ENCODE measurements at regions not wholly inside any gene's neighbourhood (a gene's known extent, or its start where the extent isn't known, plus 50 kb on each side); places are given as distances from the start of the nearest gene placed in this dataset.
A peak's percentile ranks its signal among the peaks of the same experiment; 100 is the strongest.

DNA sequence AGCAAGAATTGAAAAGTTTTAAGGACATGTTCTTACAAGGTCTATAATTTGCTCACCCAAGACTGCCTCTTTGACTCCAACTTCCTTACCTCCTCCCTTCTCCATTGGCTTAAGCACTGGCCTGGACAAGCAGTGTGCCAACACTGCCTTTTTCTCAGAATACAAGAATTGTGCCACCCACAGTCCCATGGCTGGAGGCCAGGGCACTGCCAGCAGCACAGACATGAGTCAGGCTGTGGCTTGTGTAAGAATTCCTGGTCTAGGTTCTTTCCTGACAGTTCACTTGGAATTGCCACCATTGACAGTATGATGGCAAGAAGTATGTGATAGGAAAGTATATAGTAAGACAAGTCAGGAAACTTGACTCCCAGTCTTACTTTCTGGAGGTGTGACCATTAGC is 202.7 kb upstream of the MARCKS start:
- no peak overlapping the region for H3K27ac ChIP-seq (ENCODE audit: low read depth, low read length)
- H3K4me1 ChIP-seq (ENCODE audit: control insufficient read depth, insufficient read depth, low read length): peaks cover 3% of the 10 kb centered on the region
- H3K4me3 ChIP-seq (ENCODE audit: low read length): no peak overlapping the region
- no peaks in the 10 kb centered on the region for H3K27me3 ChIP-seq (ENCODE audit: control insufficient read depth, insufficient read depth, low read length)
- H3K36me3 ChIP-seq (ENCODE audit: control insufficient read depth, insufficient read depth, low read length): no peaks in the 10 kb centered on the region
- H3K9ac ChIP-seq (ENCODE audit: low read length): no peak overlapping the region

DNA sequence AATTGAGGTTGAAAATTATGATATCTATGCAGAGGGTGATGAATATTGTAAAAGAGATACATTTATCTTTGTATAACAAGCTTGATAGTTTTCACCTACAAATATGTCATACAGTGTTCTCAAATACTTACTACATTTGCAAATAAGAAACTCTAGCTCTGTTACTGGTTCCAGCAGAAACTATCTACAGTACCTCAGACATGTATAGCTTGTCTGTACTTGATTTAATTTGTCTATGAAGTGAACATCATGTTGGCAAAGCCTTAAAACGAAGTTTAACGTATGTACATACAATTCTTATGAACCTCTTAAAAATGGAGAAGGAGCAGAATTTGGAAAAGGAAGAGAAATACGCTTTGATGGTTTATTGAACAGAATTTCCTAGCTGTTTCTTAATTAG is 201.4 kb upstream of the MARCKS start:
- no peaks in the 10 kb centered on the region for H3K27me3 ChIP-seq (ENCODE audit: control insufficient read depth, insufficient read depth, low read length)
- H3K4me1 ChIP-seq (ENCODE audit: control insufficient read depth, insufficient read depth, low read length): peaks cover 3% of the 10 kb centered on the region
- H3K36me3 ChIP-seq (ENCODE audit: control insufficient read depth, insufficient read depth, low read length): no peaks in the 10 kb centered on the region
- no peak overlapping the region for H3K4me3 ChIP-seq (ENCODE audit: low read length)
- H3K27ac ChIP-seq (ENCODE audit: low read depth, low read length): no peak overlapping the region
- no peak overlapping the region for H3K9ac ChIP-seq (ENCODE audit: low read length)

- H3K4me3 ChIP-seq (ENCODE audit: low read length): no peak overlapping the region
- H3K27ac ChIP-seq (ENCODE audit: low read depth, low read length): no peak overlapping the region
- no peak overlapping the region for H3K9ac ChIP-seq (ENCODE audit: low read length)
- no peaks in the 10 kb centered on the region for H3K36me3 ChIP-seq (ENCODE audit: control insufficient read depth, insufficient read depth, low read length)
- no peaks in the 10 kb centered on the region for H3K4me1 ChIP-seq (ENCODE audit: control insufficient read depth, insufficient read depth, low read length)
- H3K27me3 ChIP-seq (ENCODE audit: control insufficient read depth, insufficient read depth, low read length): no peaks in the 10 kb centered on the region
These were observed 197.3 kb upstream of the MARCKS start for GRCh38 chr6:113659762-113660404.

- Histone ChIP-seq H3K9ac (ENCODE audit: low read length) (no peak overlapping the region), H3K27me3 (ENCODE audit: control insufficient read depth, insufficient read depth, low read length) (no peaks in the 10 kb centered on the region), H3K4me1 (ENCODE audit: control insufficient read depth, insufficient read depth, low read length) (no peaks in the 10 kb centered on the region), H3K27ac (ENCODE audit: low read depth, low read length) (no peak overlapping the region), H3K4me3 (ENCODE audit: low read length) (no peak overlapping the region), H3K36me3 (ENCODE audit: control insufficient read depth, insufficient read depth, low read length) (no peaks in the 10 kb centered on the region)
These were observed 196.3 kb upstream of the MARCKS start for GRCh38 chr6:113660819-113661218.

DNA sequence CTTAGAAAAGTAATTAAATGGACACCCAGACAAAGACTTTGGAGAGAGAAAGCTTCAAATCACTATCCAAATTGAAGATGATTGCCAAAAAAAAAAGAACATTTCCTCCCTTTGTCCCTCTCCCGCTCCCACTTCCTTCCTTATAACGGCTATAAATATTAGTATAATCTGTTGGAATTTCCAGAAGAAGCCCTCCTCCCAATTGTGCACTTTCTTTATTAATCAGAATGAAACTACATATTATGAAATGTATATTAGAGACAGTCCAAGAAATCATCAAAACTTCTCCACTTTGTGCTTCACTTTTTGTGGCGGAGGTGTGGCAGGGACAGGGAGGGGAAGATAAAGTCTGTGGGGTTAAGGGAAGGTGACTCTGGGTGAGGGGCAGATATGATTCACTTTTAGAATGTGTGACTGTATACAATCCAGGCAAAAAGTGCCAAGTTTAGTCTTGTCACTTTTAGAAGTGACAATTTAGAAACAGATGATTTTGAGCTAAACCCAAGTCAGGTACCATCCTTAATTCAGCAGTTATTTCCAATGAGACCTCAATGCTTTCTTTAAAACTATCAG is 195.0 kb upstream of the MARCKS start:
- Histone ChIP-seq H3K4me3 (ENCODE audit: low read length) (no peak overlapping the region), H3K27me3 (ENCODE audit: control insufficient read depth, insufficient read depth, low read length) (no peaks in the 10 kb centered on the region), H3K9ac (ENCODE audit: low read length) (no peak overlapping the region), H3K27ac (ENCODE audit: low read depth, low read length) (no peak overlapping the region), H3K36me3 (ENCODE audit: control insufficient read depth, insufficient read depth, low read length) (no peaks in the 10 kb centered on the region), H3K4me1 (ENCODE audit: control insufficient read depth, insufficient read depth, low read length) (no peaks in the 10 kb centered on the region)

DNA sequence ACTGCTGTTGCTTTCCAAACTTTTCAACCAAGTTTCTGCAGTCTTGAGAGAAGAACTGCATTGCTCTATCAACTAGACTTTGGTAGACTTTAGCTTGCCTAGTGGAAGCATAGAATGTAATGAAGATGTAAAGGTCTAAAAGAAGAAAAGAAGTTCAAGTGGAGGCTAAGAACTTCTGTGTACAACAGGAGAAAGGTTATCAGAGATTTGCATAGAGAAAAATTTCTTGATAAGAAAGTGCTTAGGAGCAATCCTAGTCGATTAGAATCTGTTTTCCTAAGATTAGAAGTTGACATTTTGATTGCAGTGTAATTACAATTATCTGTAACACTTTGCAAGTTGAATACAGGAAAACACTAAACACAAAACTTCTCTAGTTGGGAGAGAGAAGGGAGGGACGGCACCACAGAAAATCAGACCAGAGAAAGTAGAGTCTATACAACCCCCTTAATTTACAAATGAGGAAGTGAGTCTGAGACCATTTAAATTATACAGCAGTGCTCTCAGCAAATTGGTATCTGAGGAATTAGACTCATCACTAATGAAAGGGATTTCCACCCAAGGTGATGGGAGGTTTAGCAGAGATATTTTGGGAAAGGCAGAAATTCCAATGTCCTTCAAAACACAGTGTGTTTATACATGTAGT is 194.3 kb upstream of the MARCKS start:
- Histone ChIP-seq H3K27ac (ENCODE audit: low read depth, low read length) (no peak overlapping the region), H3K36me3 (ENCODE audit: control insufficient read depth, insufficient read depth, low read length) (no peaks in the 10 kb centered on the region), H3K4me1 (ENCODE audit: control insufficient read depth, insufficient read depth, low read length) (no peaks in the 10 kb centered on the region), H3K4me3 (ENCODE audit: low read length) (no peak overlapping the region), H3K9ac (ENCODE audit: low read length) (no peak overlapping the region), H3K27me3 (ENCODE audit: control insufficient read depth, insufficient read depth, low read length) (no peaks in the 10 kb centered on the region)

- Histone ChIP-seq H3K27me3 (ENCODE audit: control insufficient read depth, insufficient read depth, low read length) (no peaks in the 10 kb centered on the region), H3K27ac (ENCODE audit: low read depth, low read length) (no peak overlapping the region), H3K36me3 (ENCODE audit: control insufficient read depth, insufficient read depth, low read length) (no peaks in the 10 kb centered on the region), H3K4me3 (ENCODE audit: low read length) (no peak overlapping the region), H3K9ac (ENCODE audit: low read length) (no peak overlapping the region), H3K4me1 (ENCODE audit: control insufficient read depth, insufficient read depth, low read length) (peaks cover 5% of the 10 kb centered on the region)
These were observed 192.2 kb upstream of the MARCKS start for GRCh38 chr6:113664909-113665308.

DNA sequence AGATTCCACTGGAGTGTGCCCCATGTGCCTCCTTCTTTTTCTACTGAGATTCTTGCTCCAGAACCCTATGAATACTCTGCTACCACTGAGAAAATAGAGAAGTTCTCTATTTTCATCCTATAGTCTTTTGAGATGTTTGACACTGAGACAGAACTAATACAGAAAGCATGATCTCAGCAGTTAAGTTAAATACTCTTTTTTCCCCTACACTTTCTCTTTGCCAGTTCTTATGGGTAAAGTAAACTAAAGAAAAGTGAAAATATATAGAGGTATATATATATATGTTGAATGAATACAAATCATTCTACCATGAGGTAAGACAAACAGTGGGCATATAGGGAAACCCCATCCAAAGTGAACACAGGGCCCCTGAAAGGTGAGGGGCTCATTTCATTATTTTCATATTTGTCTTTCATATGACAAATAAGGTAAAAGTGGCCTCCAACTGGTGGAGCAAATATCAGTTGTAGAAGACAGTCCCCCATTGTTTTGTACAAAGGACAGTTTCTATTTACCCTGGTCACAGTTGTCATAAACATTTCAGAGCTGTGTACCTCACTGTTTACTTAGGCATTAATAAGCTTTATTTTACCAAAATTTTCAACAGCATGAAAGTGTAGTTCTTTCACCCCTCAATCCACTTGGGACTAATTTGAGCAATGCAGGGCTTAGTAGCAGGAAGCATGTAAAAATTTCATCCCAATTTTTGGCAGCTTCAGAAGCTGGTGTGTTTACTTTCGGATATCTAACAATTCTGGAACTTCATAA is 188.3 kb upstream of the MARCKS start:
- H3K27me3 ChIP-seq (ENCODE audit: control insufficient read depth, insufficient read depth, low read length): no peaks in the 10 kb centered on the region
- H3K4me3 ChIP-seq (ENCODE audit: low read length): no peak overlapping the region
- H3K9ac ChIP-seq (ENCODE audit: low read length): no peak overlapping the region
- no peak overlapping the region for H3K27ac ChIP-seq (ENCODE audit: low read depth, low read length)
- no peaks in the 10 kb centered on the region for H3K36me3 ChIP-seq (ENCODE audit: control insufficient read depth, insufficient read depth, low read length)
- H3K4me1 ChIP-seq (ENCODE audit: control insufficient read depth, insufficient read depth, low read length): peaks cover 5% of the 10 kb centered on the region

GRCh38 chr6:113669606-113670005 is 187.5 kb upstream of the MARCKS start:
- H3K9ac ChIP-seq (ENCODE audit: low read length): no peak overlapping the region
- peaks cover 5% of the 10 kb centered on the region for H3K4me1 ChIP-seq (ENCODE audit: control insufficient read depth, insufficient read depth, low read length)
- no peaks in the 10 kb centered on the region for H3K36me3 ChIP-seq (ENCODE audit: control insufficient read depth, insufficient read depth, low read length)
- H3K27me3 ChIP-seq (ENCODE audit: control insufficient read depth, insufficient read depth, low read length): no peaks in the 10 kb centered on the region
- H3K4me3 ChIP-seq (ENCODE audit: low read length): no peak overlapping the region
- no peak overlapping the region for H3K27ac ChIP-seq (ENCODE audit: low read depth, low read length)

DNA sequence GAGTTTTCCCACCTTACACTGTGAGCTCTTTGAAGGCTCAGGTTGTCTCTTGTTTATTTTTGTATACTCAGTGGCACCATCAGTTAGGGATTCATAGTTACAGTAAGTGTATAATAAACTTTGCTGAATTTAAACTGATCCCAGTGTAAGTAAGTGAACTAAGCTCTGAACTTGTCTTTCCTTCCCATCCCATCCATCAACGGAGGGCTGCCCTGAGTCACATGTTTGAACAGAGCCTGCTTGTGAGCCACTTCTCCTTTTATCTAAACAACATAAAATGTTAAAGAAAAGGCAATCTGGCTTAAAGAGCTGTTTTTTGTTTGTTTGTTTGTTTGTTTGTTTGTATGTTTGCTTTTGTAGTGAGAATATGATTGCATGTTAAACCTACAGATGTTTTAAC is 185.7 kb upstream of the MARCKS start:
- Histone ChIP-seq H3K4me1 (ENCODE audit: control insufficient read depth, insufficient read depth, low read length) (peaks cover 5% of the 10 kb centered on the region), H3K36me3 (ENCODE audit: control insufficient read depth, insufficient read depth, low read length) (no peaks in the 10 kb centered on the region), H3K9ac (ENCODE audit: low read length) (no peak overlapping the region), H3K4me3 (ENCODE audit: low read length) (no peak overlapping the region), H3K27me3 (ENCODE audit: control insufficient read depth, insufficient read depth, low read length) (no peaks in the 10 kb centered on the region), H3K27ac (ENCODE audit: low read depth, low read length) (no peak overlapping the region)

GRCh38 chr6:113672491-113673149 is 184.5 kb upstream of the MARCKS start:
- peak overlapping the region; percentile 14 for H3K4me3 ChIP-seq (ENCODE audit: low read length)
- H3K27me3 ChIP-seq (ENCODE audit: control insufficient read depth, insufficient read depth, low read length): no peaks in the 10 kb centered on the region
- H3K9ac ChIP-seq (ENCODE audit: low read length): no peak overlapping the region
- no peaks in the 10 kb centered on the region for H3K36me3 ChIP-seq (ENCODE audit: control insufficient read depth, insufficient read depth, low read length)
- no peak overlapping the region for H3K27ac ChIP-seq (ENCODE audit: low read depth, low read length)
- H3K4me1 ChIP-seq (ENCODE audit: control insufficient read depth, insufficient read depth, low read length): peaks cover 5% of the 10 kb centered on the region

- Histone ChIP-seq H3K36me3 (ENCODE audit: control insufficient read depth, insufficient read depth, low read length) (no peaks in the 10 kb centered on the region), H3K27me3 (ENCODE audit: control insufficient read depth, insufficient read depth, low read length) (no peaks in the 10 kb centered on the region), H3K4me3 (ENCODE audit: low read length) (no peak overlapping the region), H3K27ac (ENCODE audit: low read depth, low read length) (no peak overlapping the region), H3K4me1 (ENCODE audit: control insufficient read depth, insufficient read depth, low read length) (peaks cover 3% of the 10 kb centered on the region), H3K9ac (ENCODE audit: low read length) (no peak overlapping the region)
These were observed 183.1 kb upstream of the MARCKS start for GRCh38 chr6:113674075-113674474.
